ENCODE measurements at regions not wholly inside any gene's neighbourhood (a gene's known extent, or its start where the extent isn't known, plus 50 kb on each side); places are given as distances from the start of the nearest gene placed in this dataset.

DNA sequence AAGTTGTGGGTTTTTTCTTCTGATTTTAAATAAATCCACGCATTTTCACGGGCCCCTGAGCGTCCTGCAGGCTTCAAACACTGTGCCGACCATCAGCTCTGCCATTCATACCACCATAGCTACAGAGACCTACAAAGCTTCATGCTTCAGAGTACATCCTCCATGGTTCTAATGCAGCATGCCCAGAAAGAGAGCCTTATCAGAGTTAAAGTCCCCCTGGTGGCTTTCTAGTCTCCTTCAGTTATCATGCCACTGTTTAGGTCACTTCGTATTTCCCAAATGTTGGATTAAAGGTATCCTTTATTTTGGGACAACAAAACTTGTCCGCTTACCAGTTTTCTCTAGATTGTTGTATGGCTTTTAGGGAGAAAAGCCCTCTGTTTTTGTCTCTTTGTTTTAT lies 66.7 kb upstream of the VCX2 start:
- Mint-ChIP-seq H3K27ac (ENCODE audit: unreplicated experiment) (no peak overlapping the region), H3K27me3 (ENCODE audit: insufficient read depth, unreplicated experiment) (no peaks in the 10 kb centered on the region), H3K9me3 (ENCODE audit: unreplicated experiment) (no peaks in the 10 kb centered on the region), H3K36me3 (ENCODE audit: insufficient read depth, unreplicated experiment) (no peaks in the 10 kb centered on the region), H3K4me3 (ENCODE audit: unreplicated experiment) (no peak overlapping the region), H3K4me1 (ENCODE audit: low read depth, unreplicated experiment) (no peaks in the 10 kb centered on the region)
- Histone ChIP-seq H3K4me1 (no peaks in the 10 kb centered on the region), H3K9me3 (no peaks in the 10 kb centered on the region), H3K4me3 (ENCODE audit: low read depth, low read length) (no peak overlapping the region), H3K36me3 (ENCODE audit: control insufficient read depth, insufficient read depth, low read length) (no peaks in the 10 kb centered on the region), H3K27me3 (replicated peaks; ENCODE audit: control insufficient read depth, insufficient read depth, low read length) (no peaks in the 10 kb centered on the region)
- ChIA-PET POLR2A (no interaction called here), CTCF (no interaction called here)
- intact Hi-C loops (cut with micrococcal nuclease; ENCODE audit: unreplicated experiment) = loop anchor here (5.0 kb wide), 1 partner anchor 240 kb away; no protein-coding TSS in a partner anchor
- no peak for DNase-seq
- no TSS peak for BruUV-seq (replicated peaks)
- TF ChIP-seq, protein P1, sequence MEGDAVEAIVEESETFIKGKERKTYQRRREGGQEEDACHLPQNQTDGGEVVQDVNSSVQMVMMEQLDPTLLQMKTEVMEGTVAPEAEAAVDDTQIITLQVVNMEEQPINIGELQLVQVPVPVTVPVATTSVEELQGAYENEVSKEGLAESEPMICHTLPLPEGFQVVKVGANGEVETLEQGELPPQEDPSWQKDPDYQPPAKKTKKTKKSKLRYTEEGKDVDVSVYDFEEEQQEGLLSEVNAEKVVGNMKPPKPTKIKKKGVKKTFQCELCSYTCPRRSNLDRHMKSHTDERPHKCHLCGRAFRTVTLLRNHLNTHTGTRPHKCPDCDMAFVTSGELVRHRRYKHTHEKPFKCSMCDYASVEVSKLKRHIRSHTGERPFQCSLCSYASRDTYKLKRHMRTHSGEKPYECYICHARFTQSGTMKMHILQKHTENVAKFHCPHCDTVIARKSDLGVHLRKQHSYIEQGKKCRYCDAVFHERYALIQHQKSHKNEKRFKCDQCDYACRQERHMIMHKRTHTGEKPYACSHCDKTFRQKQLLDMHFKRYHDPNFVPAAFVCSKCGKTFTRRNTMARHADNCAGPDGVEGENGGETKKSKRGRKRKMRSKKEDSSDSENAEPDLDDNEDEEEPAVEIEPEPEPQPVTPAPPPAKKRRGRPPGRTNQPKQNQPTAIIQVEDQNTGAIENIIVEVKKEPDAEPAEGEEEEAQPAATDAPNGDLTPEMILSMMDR (IDR thresholded peaks at IDR 0.05; ENCODE audit: insufficient read depth in 1 of 2, low read depth in 1 of 2, low read length in 1 of 2, severe bottlenecking in 1 of 2, unreplicated experiment in 1 of 2) = peak in 1 of 2 experiments; percentile 27

DNA sequence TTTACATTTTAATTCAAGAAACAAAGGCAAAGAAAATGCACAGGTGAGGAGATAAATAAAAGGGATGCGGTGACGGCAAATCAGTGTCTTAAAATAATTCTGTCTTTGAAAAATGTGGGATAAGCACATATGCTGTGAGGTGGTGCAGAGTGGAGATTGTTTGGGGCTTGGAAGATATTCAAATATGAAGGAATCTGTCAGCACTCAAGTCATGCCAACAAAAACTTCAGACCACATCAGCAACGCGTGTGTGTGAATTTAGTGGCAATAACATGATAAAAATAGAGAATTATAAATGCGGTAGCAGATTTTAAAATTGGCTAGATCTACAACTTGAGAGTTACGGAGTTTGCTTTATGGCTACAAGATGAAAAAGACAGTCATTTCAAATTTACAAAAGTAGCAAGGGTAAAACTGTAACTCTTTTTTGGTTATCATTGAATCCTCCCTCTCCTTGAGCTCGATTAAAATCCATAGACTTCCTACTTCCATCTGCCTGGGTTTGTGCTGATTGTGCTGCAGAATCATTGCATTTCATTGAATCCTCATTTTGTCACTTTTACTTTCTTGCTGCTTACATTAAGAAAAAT lies 71.5 kb upstream of the VCX2 start:
- TF ChIP-seq, protein P1 (IDR thresholded peaks at IDR 0.05; ENCODE audit: insufficient read depth in 1 of 2, low read depth in 1 of 2, low read length in 1 of 2, severe bottlenecking in 1 of 2, unreplicated experiment in 1 of 2) = no peak
- H3K27ac Mint-ChIP-seq (ENCODE audit: unreplicated experiment) = no peak overlapping the region

DNA sequence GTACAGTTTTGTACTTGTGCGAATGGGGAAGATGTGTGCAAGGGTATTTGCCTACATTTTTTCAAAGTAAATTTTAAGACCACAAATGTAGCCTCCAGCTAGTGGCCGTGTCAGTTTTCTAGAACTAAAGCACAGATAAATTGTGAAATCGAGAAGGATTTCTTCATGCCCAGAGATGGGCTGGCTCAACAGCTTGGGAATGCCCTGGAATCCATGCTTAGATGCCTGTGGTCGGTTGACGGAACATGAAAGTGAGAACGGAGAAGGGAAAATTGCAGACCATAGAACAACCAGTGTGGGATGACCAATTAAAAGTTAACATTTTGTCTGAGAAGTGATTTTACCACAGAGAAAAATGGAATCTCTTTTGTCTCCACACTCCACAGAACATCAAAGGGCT lies 73.2 kb upstream of the VCX2 start:
- no peaks in the 10 kb centered on the region for H3K9me3 ChIP-seq

More for the DNA sequence above, 71.5 kb upstream of the VCX2 start:
- BruUV-seq (replicated peaks) = no TSS peak
- no peaks in the 10 kb centered on the region for H3K36me3 ChIP-seq (ENCODE audit: control insufficient read depth, insufficient read depth, low read length)
- no peak overlapping the region for H3K4me3 ChIP-seq (ENCODE audit: low read depth, low read length)
- Mint-ChIP-seq H3K27me3 (ENCODE audit: insufficient read depth, unreplicated experiment) (no peaks in the 10 kb centered on the region), H3K4me3 (ENCODE audit: unreplicated experiment) (no peak overlapping the region), H3K36me3 (ENCODE audit: insufficient read depth, unreplicated experiment) (no peaks in the 10 kb centered on the region), H3K4me1 (ENCODE audit: low read depth, unreplicated experiment) (no peaks in the 10 kb centered on the region), H3K9me3 (ENCODE audit: unreplicated experiment) (no peaks in the 10 kb centered on the region)
- H3K9me3 ChIP-seq = no peaks in the 10 kb centered on the region
- H3K27me3 ChIP-seq (replicated peaks; ENCODE audit: control insufficient read depth, insufficient read depth, low read length) = no peaks in the 10 kb centered on the region
- H3K4me1 ChIP-seq = no peaks in the 10 kb centered on the region
- DNase-seq = no peak
- ChIA-PET POLR2A (no interaction called here), CTCF (no interaction called here)
- intact Hi-C loops (cut with micrococcal nuclease; ENCODE audit: unreplicated experiment) = no loop called here

More for the DNA sequence above, 73.2 kb upstream of the VCX2 start:
- BruUV-seq (replicated peaks) = no TSS peak
- Mint-ChIP-seq H3K36me3 (ENCODE audit: insufficient read depth, unreplicated experiment) (no peaks in the 10 kb centered on the region), H3K4me3 (ENCODE audit: unreplicated experiment) (no peak overlapping the region), H3K27me3 (ENCODE audit: insufficient read depth, unreplicated experiment) (no peaks in the 10 kb centered on the region), H3K27ac (ENCODE audit: unreplicated experiment) (no peak overlapping the region), H3K4me1 (ENCODE audit: low read depth, unreplicated experiment) (no peaks in the 10 kb centered on the region), H3K9me3 (ENCODE audit: unreplicated experiment) (no peaks in the 10 kb centered on the region)
- no peaks in the 10 kb centered on the region for H3K36me3 ChIP-seq (ENCODE audit: control insufficient read depth, insufficient read depth, low read length)
- H3K4me3 ChIP-seq (ENCODE audit: low read depth, low read length) = no peak overlapping the region
- no peaks in the 10 kb centered on the region for H3K27me3 ChIP-seq (replicated peaks; ENCODE audit: control insufficient read depth, insufficient read depth, low read length)
- intact Hi-C loops (cut with micrococcal nuclease; ENCODE audit: unreplicated experiment) = no loop called here
- no peak for DNase-seq
- H3K4me1 ChIP-seq = no peaks in the 10 kb centered on the region
- TF ChIP-seq, protein P1 (IDR thresholded peaks at IDR 0.05; ENCODE audit: insufficient read depth in 1 of 2, low read depth in 1 of 2, low read length in 1 of 2, severe bottlenecking in 1 of 2, unreplicated experiment in 1 of 2) = no peak
- POLR2A ChIA-PET = no interaction called here
- CTCF ChIA-PET = no interaction called here
